Ishikawa (cell line): ENCODE measurements at regions not wholly inside any gene's neighbourhood (a gene's known extent, or its start where the extent isn't known, plus 50 kb on each side); places are given as distances from the start of the nearest gene placed in this dataset.

Experiments
- CREB1 ChIP-seq: IDR thresholded peaks from 2 replicates; pipeline ENCODE4 v1.6.1; 2012; ENCODE audit warnings: low read depth
- EGR1 ChIP-seq: IDR thresholded peaks from 2 replicates; pipeline ENCODE4 v1.6.1; 2012
- EP300 ChIP-seq: IDR thresholded peaks from 2 replicates; pipeline ENCODE4 v1.6.1; 2012; ENCODE audit warnings: borderline replicate concordance
- FOXM1 ChIP-seq: IDR thresholded peaks from 2 replicates; pipeline ENCODE4 v1.6.1; 2012; ENCODE audit warnings: low read depth, borderline replicate concordance
- MAX ChIP-seq: IDR thresholded peaks from 2 replicates; pipeline ENCODE4 v1.6.1; 2012
- NFIC ChIP-seq: IDR thresholded peaks from 2 replicates; pipeline ENCODE4 v1.6.1; 2012
- TAF1 ChIP-seq: IDR thresholded peaks from 2 replicates; pipeline ENCODE4 v1.6.1; 2012; ENCODE audit warnings: low read depth, mild to moderate bottlenecking
- TEAD4 ChIP-seq: IDR thresholded peaks from 2 replicates; pipeline ENCODE4 v1.6.1; 2012
- YY1 ChIP-seq: IDR thresholded peaks from 2 replicates; pipeline ENCODE4 v1.6.1; 2012; ENCODE audit warnings: low read depth

GRCh38 chr22:49062155-49062801 lies 765.4 kb downstream of the BRD1 start:
- TF ChIP-seq EGR1 (no peak), EP300 (no peak), YY1 (no peak), MAX (no peak), CREB1 (no peak), TEAD4 (no peak), FOXM1 (no peak), TAF1 (no peak), NFIC (no peak)
